HG03159 (cell line): ENCODE measurements at regions not wholly inside any gene's neighbourhood (a gene's known extent, or its start where the extent isn't known, plus 50 kb on each side); places are given as distances from the start of the nearest gene placed in this dataset.
"Not testable (repeated sequence)": the region's sequence is repeated elsewhere in the genome, so short reads cannot be mapped to it uniquely, and the experiment has no call there.

ENCODE experiments used
- ATAC-seq: cut with Tn5 transposase; IDR thresholded peaks from one replicate; pipeline ENCODE4 v1.9.1; 2021; ENCODE audit warnings: mild to moderate bottlenecking, moderate library complexity; ENCODE audit not compliant: unreplicated experiment

DNA sequence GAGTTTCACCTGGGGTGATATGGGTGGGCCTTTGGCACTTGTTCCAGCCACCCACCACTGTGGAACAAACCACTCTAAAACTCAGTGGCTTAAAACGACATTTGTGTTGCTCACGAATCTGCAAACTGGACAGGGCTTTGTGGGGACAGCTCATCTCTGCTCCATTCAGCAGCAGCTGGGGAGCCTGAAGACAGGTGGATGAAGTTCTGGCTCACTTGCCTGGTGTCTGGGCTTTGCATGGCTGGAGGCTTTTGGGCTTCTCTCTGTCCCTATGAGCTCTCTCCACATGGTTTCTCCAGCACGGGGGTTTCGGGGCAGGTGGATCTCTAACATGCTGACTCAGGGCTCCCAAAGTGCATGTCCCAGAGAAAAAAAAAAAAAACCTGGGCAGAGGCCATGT is 93.0 kb upstream of the GLI2 start:
- ATAC-seq = no peak

DNA sequence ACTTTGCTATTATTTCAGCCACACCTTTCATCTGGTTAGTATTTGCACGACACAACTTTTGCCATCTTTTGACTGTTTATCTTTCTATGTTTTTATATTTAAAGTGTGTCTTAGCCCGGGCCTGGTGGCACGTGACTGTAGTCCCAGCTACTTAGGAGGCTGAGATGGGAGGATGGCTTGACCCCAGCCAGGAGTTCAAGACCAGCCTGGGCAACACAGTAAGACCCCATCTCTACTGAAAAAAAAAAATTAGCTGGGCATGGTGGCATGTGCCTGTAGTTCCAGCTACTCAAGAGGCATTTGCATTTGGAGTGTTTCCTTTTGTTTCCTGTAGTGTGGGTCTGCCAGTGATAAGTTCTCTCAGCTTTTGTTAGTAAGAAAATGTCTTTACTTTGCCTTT is 88.7 kb upstream of the GLI2 start:
- ATAC-seq = no peak

DNA sequence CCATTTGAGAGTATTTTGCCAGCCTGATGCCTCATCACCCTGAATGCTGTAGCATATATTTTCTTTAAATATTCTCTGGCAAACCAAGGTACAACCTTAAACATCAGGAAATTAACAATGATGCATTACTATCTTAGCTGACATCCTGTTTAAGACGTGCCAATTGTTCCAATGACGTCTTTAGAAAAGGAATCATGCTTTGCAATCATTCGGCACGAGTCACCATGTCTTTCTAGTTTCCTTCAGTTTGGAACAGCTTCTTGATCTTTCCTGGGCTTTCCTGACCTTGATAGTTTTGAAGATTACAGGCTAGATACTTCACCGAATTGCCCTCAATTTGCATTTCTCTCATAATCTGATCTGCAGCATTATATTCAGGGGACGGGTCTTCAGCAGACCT is 88.2 kb upstream of the GLI2 start:
- no peak for ATAC-seq

DNA sequence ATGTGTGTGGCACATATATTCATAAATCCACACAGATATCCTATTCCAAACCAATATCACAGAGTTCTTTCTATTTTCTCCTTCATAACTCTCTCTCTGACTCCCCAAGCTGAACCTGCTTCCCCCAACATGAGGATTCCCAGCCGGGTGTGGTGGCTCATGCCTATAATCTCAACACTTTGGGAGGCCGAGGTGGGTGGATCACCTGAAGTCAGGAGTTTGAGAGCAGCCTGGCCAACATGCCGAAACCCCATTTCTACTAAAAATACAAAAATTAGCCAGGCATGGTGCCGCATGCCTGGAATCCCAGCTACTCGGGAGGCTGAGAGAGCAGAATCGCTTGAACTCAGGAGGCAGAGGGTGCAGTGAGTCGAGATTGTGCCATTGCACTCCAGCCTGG is 86.3 kb upstream of the GLI2 start:
- ATAC-seq = not testable (repeated sequence)

DNA sequence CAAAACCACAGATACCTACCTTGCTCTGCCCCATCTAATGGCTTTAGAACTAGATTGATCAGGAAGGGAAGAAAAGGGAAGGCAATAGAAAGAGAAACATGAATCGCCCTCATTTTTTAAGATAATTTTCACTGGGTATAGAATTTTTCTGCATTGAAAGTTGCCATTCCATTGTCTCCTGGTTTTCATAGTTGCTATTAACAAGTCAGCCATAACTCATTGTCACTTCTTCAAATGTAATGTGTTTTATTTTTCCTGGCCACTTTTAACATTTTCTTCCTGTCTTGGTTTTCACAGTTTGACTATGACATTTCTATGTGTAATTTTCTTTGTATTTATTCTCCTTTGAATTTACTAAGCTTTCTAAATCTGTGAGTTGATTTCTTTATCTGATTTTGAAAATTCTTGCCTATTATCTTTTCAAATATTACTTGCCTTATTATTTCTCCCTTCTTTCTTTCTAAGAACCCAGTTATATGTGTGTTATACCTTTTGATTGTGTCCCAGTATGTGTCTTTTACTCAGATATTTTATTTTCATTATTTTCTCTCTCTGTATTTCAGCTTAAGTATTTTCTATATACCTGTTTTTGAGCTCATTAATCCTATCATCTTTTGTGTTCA is 85.5 kb upstream of the GLI2 start:
- ATAC-seq = no peak

DNA sequence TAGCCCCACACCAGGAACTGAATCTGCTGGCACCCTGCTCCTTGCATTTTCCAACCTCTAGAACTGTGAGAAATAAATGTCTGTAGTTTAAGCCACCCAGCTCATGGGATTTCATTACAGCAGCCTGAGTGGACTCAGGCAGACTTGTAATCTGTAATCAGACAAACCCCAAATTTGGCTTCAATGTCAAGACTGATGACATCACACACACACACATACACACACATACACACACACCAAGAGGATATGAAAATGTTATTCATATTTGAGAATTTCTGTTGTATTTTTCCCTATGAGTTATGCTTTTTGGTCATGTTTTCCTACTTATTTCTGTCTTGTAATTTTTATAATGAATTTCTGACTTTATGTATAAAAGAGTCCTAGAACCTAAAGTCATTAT is 83.8 kb upstream of the GLI2 start:
- no peak for ATAC-seq

DNA sequence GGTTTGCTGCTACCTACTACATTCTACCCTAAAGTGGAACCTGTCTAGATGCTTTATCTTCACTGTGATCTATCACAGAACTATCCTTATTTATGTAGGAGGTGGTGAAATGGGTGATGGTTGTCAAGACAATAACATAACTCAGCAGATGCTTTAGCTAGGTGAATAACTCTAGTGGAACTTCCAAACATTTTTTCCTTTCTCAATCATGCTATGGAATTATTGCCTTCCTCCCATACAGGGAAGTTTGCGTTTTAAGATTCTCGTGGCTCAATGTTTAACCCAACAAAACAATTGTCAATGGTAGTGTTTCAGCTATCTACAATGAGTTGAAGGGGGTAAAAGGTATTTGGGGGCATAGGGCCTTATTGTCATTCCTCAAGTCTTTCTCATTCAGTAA is 82.6 kb upstream of the GLI2 start:
- no peak for ATAC-seq

DNA sequence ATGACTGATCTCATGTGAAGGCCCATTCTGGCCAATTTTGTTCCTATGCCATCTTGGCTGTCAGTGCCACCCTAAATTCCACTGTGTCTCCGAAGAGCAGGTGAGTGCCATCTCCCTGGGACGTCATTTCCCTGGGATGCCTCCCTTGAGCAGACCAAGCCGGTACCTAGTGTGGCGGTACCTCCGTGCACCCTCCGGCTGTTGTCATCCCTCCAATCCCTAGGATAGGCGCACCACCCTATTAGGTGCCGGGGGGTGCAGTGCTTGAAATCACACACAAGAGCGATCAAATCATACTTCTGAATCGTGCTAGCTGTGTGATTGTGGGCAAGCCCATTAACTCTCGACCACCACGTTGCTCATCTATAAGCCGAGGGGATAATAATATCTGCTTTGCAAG is 81.8 kb upstream of the GLI2 start:
- no peak for ATAC-seq

DNA sequence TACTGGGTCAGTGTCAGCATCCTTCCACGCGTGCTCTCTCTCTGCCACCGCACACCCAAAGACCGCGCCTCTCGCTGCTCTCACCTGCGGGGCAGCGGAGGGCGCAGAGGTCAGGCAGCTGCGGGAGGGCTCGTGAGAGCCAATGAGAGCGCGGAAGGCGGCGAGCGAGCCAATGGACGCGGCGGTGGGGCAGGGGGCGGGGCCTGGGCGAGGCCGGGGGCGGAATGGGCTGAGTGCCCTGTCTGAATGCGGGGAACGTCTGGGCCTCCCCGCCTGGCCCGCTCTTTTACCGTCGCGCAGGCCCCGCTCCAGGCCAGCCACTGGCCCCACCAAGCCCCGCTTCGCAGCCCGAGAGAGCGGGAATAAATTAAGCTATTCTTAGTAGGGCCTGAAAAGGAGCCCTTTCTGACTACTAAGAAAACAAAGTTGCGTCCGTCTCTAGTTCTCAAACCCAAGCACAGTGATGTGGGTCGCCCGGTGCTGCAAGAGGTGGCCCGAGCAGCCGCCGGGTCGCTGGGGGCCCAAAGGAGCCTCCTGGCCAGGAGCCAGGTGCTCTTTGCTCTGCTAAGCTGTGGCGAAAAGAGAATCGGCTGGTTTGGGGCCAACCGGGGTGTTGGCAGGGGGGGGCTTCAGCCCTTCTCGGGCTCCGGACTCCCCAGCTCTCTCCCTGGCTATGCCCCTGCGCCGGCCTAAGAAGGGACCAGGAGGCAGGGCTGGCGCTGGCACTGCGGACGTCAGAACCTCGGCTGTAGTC is 81.1 kb upstream of the GLI2 start:
- no peak for ATAC-seq

DNA sequence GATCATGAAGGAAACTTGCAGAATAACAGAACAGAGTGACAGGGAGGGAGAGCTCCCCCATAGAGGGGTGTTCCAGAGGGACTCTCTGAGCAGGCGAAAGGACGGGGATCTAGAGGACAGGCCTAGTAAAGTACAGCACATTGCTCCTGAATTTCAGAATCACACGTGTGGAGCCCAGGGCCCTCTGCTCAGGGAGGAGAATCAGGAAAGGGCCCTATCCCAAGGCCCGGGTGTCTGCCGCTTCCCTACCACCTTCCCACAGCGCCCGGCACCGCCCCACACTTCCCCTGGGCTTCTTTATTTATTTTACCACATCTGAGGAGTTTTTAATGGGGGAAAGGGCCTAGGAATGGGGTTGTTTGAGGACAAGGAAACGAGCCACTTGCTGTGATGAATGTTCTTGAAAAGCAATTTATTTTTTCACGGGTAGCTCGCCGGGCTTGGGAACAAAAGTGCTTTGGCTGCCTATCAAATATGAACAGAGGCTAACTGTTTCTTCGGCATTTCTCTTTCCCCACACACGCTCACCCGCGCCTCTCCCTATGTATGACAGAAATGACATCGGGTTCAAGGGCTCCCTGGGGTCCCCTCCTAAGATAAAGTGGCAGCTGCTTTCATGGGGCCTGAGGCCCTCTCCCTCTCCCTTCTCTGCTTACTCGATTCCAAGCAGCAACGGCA is 79.3 kb upstream of the GLI2 start:
- ATAC-seq = no peak

DNA sequence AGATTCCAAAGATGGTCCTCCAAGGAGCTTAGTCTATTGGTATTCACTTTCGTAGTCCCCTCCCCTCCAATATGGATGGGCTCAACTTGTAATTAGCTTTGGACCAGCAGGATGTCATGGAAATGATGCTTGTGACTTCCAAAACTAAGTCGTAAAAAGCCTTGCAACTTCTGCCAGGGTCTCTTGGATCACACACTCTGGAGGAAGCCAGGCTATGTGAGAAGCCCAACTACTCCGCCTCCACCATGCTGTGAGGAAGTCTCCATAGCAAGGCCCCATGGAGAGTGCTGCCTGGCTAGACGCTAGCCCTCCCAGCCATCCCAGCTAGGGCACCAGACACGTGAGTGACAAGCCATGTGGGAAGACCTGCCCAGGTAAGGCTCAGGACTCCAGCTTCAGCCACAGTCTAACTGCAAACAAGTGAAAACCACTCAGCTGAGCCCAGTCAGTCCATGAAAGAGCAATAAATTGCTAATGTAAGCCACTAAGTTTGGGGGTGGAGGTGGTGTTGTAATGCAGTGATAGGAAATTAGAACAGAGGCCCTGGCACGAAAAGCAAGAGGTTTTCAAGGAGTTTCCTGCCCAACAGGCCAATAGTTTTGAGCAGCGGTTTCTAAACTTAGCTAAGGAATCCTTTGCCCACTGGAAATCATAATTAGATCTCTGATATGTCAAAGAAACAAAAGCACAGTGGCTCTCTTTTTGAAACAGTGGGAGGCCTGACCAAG is 77.5 kb upstream of the GLI2 start:
- ATAC-seq = no peak

DNA sequence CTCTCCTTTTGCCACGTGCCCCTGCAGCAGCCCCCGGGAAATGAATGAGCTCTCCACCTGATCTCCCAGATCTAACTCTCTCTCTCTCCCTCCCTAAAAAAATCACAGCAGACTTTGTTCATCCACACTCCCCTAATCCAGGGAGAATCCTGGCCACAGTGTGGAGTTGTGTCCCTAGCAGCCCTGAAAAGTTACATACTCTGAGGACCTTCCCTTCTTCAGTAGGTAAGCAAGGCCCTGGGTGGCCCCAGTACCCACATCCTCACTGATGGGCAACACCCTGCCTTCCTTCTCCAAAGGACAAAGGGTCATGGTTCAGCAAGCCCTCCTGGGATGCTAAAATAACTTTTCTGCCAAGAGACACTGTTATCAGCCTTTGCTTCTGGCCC is 76.9 kb upstream of the GLI2 start:
- no peak for ATAC-seq

DNA sequence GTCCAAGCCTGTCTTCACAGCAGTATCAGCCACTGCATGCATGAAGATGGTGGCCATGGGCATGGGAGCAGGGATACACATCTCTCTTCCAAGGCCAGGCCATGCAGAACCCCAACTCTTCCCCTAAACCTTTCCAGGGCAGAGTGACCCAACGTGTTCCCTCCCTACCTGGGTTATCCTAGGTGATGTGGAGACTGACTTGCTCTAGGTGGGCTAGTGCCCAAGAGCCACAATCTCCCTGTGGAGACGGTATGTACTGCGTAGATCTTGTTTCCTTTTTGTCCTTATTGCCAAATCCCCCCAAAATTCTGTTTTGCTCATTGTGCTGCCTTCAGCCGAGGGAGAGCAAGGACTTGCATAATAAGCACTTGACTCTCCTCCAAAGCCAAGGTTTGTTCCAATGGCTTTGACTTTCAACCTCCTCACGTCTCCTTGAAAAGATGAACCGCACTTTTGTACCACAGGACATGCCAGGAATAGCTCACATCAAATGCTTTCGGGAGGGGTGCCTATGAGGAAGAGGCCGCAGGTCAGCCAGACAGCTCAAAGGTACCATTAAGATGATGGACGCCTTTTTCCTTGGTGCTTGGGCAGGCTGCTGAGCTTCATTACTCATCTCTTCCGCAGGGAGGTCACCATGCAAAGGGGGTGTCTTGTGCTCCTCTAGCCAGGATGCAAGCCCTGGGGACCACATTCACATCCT is 76.2 kb upstream of the GLI2 start:
- ATAC-seq = no peak

DNA sequence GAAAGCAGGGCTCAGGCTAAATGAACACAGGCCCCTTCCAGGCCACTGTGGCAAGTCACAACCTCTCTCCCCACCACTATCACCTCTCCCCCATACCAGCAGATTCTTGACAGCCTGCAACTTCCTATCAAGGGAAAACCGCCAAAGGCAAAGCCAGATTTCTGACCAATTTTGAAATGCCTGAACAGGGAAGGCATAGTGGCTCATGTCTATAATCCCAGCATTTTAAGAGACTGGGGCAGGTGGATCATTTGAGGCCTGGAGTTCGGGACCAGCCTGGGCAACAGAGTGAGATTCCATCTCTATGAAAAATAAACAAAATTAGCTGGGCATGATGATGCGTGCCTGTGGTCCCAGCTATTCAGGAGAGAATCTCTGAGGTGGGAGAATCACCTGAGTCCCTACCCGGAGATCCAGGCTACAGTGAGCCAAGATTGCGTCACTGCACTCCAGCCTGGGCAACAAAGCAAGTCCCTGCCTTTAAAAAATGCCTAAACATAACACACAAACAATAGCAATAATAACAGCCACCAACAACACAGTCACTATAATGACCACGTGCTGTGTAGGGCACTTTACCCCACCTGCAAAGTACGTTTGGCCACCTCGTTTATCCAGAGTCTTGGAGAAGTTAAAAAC is 75.5 kb upstream of the GLI2 start:
- ATAC-seq = no peak

DNA sequence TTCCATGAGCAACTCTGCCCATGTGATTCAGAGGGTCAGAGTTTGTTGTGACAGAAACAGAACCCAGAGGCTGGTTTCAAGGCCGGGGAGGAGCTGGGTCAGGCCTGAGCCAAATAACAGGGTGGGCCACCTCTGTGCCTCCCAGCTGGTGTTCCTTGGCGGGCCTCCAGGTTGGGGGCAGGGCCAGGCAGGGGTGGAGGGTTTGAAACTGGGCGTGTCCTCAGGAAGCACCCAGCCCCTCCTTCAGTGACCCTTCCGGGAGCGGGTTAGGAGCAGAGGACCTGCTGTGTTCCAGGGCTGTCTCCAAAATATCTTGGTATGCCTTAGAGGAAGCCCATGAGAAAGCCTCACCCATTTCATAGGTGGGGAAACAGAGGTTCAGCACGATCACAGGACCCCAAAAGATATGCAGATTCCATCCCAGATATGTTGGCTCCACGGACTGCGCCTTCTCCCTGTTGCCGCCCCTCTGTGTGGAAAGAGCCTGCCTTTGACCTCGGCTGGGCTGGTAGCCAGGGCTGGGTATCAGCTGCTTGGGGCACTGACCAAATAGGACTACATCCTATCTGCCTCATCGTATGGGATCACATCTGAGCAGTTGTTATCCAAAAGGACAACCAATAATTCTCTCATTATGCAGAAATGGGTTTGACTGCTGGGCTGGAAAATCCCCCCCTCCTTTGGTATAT is 74.8 kb upstream of the GLI2 start:
- ATAC-seq = no peak

DNA sequence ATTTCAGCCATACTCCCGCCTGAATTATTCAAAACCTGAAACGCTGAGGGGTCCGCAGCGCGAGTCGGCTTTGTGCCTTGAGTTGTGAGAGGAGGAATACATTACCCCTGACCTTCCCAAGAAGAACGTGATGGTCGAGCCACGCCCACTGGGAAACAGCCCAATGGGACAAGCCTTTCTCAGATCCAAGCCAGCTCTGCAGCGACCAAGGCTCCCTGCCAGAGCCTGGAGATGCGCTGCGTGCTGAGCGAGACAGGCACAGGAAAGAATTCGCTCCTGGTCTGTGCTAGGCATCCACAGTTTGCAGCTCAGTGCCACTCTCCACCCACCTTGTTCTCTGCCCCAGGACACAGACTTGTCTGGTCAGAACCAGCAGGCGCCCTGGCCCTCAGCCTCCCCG is 74.1 kb upstream of the GLI2 start:
- no peak for ATAC-seq

DNA sequence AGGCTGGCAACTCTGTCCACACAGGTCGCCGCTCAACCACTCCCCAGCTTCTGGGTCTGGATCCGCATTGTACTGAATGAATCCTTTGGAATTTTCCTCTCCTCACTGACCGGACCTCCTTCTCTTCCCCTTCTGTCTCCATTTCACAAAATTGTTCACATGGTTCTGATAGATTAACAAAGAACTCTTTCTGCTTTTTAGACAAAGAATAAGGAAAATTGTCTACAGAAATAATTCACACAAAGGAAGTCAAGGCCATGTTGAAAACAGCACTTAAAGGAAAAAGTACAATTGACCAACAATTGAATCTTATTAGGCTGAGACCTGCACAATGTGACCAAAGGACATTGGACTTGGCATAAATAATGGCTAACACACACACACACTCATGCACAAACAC is 73.6 kb upstream of the GLI2 start:
- ATAC-seq = no peak

DNA sequence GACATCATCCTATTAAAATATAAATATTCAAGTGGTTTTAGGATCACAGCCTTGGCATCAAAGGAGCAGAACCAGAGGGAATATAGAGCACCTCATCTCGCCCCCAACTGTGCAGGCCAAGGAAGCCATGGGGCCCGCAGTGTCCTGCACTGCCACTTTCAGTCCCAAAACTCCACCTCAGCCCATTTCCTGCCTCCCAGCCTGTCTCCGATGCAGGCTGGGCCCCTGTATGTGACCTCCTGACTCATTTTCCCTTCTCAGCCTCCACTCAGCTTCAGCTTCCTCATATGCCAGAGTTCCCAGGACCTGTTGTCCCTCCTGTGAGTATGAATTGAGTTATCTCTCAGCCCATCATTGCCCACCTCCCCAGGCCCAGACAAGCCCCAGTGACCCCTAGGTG is 72.9 kb upstream of the GLI2 start:
- ATAC-seq = no peak

DNA sequence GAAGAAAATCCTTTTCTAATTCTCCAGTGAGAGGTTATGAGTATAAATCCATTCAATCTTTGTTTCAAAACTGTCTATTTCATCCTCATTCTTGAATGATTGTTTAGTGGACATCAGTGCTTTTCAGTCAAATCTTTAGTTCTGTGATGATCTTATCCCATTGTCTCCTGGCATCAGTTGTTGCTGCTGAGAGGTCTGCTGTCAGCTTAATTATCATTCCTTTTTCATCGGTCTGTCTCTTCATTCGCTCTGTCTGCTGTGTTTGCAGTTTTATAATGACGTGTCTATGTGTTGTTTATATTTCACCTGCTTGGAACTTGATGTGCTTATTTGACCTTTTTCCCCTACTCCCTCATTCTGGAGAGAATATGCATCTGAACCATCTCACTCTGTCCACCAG is 69.2 kb upstream of the GLI2 start:
- no peak for ATAC-seq

DNA sequence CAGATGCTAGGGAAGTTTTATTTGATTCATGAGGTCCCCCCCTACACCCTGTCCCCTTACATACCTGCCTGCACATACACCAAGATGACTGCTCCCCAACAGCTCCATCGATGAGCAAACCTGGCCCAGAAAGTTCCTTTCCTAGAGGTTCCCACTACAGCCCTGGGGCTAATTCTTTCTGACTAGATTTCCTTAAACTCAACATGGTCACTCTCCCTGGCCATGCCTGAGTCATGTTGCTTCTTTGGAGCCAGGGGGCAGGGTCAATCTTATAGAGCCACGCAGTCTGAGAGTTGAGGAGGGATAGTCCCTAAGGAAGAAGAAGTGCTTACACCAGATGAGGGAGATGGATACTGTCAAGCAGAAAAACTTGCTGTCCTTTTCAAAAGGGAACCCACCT is 67.7 kb upstream of the GLI2 start:
- no peak for ATAC-seq
